Dermis blood vessel endothelial cell (primary cell): ENCODE measurements at regions not wholly inside any gene's neighbourhood (a gene's known extent, or its start where the extent isn't known, plus 50 kb on each side); places are given as distances from the start of the nearest gene placed in this dataset.

Experiments used
- DNase-seq: peaks from one replicate; pipeline ENCODE4 v3.0.0; 2010

DNA sequence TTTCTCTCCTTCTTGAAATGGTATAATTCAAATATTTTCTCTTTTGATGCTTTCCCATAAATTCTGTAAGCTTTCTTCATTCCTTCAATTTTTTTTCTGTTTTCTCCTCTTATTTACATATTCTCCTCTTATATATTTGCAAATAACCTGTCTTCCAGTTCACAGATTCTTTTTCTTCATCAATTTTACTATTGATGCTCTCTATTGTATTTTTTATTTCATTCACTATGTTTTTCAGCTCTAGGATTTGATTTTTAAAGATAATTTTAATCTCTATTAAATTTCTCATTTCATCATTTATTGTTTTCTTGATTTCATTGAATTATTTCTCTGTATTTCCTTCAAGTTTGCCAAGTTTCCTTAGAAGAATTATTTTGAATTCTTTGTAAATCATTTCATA lies 54.0 kb upstream of the PRPS1L1 start:
- DNase-seq = no peak

DNA sequence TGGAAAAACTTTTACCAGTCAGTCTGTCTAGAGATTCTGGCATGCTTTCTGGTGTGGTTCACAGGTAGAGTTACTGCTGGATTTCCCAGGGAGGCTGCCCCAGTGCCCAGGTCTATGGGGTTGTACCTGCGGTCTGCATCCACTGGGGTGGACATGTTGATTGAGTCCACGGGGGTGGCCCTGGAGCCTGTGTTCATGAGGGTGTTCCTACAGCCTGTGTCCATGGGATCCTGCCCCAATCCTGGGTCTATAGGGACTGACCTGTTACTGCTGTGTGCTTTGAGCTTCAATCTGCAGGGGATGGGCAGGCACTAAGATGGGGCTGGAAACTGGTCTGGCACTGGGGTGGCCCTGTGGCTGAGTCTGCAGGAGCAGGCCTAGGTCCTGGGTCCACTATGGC lies 54.5 kb upstream of the PRPS1L1 start:
- DNase-seq = no peak

DNA sequence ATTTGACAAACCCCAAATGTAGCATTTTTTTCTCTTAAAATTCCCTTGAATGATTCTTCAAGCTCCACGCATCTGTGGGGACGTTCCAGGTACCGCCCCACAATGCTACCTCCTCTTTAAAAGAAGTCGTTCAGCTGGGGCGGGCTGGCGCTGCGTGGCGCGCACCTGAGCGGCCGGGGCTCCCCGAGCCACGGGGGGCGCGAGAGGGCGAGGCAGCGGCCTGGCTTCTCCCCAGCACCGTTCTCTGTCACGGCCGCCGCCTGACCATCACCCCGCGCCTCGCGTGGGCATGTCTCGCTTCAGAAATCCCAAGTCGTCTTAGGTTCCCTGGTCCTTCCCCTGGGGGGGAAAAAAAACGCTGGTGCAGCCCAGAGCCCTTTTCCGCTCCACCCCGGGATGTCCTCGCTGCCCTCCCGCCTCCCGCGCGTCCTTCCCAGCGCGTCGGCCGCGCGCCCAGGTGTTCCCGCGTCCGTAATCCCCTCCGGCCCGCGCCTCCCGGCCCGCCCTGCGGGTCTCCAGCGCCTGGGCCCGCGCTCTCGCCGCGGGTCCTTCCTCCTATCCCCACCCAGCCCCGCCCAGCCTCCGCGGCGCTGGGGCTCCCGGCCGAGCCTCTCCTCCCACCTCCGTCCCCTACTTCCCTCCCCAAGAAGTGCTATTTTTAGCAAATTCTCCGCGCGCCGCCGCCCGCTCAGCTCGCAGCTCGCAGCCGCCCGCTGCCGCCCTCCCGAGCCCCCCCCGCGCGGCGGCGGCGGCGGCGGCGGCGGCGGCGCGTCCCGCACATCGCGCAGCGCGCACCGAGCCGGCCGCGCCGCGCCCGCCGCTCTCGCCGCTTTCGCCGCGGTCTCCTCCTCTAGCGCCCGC lies 58.7 kb upstream of the PRPS1L1 start:
- peak; percentile 17 for DNase-seq

DNA sequence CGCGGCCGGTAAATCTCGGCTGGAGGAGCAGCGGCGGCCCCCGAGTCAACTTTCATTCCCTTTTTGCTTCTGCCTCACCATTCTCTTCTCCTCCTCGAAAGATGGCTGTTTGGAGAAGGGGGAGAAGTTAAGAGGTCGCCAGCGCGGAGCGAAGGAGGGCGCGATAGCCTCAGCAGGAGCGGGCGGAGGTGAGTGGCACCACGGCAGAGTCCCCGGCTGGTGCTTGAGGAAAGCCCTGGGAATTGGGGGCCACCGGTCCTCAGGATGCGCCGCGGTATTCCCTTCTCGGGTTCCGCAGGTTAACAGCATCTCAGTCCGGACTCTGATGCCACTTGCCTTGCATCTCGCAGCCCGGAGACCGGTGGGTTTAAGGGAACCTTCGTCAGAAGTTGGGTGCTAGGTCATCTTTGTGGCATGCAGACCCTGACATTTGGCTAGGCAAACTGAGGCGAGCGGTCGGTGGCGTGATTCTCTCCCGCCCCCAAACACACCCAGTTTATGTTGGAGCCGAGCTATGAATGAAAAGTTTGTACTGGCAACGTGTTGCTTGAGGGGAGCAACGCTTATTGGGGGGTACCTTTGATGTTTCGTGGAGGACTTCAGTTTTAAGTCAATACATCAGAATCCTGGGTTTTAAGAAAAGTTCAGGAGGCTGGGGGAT lies 59.5 kb upstream of the PRPS1L1 start:
- DNase-seq = peak; percentile 26

DNA sequence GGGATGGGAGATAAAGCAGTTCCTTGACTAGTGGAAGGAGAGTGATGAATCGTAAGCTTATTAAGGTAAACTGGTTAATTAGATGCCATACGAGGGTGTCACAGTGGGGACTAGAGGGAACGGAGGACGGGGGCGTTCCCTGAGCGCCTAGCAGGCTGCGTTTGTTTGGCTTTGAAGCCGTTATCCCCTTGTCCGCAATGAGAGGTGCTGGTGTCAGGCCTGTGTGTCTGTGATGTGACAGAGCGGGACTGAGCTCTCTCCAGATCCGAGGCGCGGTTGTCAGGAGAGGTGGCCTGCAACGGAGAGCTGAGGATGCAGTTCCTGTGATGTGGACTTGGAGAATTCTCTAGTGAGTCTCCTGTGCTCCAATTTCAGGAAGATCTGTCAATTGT lies 60.0 kb upstream of the PRPS1L1 start:
- DNase-seq = peak; percentile 1

DNA sequence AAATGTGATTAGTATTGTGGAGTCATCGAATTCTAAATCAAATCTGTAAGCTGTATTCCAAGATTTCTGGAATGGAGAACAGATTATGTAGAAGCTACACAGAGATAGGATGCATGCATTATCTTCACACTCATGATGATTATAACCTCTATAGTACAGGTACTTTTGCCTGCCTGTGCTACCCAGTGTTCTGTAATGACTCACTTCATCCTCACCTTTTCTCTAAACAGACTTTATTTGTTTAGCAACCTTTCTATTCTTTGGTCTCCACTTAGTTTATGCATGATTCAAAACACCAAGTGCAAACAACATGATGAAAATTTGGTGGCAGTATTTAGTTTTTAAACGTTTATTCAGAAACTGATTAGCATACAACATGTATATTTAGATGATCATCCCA lies 68.4 kb upstream of the PRPS1L1 start:
- no peak for DNase-seq

DNA sequence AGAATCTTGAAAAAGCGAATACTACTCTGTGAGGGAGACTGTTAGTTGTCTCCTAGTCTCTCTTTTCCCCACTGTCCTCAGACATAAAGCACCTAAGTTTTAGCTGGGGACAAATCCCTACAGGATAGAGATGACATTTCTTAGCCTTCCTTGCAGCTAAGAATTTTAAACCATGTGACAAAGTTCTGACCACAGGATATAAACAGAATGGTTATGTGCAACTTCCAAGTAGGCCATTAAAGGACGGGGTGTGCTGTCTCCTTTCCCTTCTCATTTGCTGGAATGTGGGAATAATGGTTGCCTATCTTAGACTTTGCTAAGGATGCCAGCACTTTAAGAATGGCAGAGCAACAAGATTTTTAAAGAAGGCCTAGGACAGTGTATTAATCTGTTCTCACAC lies 74.9 kb upstream of the PRPS1L1 start:
- no peak for DNase-seq

DNA sequence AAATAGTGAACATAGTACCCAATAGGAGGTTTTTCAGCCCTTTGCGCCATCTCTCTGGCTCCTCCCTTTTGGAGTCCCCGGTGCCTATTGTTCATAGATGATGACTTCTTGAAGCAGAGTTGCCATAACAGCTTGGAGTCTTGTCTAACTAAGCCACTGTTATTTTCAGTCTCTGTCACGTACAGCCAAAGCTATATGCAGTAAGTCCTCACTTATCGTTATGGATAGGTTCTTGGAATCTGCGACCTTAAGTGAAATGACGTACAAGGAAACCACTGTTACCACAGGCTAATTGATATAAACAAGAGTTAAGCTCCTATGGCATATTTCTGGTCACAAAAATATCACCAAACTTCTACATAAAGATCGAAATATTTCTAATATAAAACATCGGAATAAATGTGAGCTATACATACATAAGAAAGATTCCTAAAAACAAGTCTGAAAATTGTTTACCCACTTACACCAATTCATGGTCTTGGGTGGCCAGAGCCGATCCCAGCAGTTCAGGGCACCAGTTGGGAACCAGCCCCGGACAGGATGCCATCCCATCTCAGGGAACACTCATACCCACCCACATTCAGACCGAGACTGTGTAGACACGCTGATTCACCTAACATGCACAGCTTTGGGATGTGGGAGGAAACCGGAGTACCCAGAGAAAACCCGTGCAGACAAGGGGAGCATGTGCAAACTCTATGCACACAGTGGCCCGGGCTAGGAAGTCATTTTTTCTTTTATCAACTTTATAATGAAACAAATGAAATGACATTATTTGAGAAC lies 76.0 kb upstream of the PRPS1L1 start:
- no peak for DNase-seq

DNA sequence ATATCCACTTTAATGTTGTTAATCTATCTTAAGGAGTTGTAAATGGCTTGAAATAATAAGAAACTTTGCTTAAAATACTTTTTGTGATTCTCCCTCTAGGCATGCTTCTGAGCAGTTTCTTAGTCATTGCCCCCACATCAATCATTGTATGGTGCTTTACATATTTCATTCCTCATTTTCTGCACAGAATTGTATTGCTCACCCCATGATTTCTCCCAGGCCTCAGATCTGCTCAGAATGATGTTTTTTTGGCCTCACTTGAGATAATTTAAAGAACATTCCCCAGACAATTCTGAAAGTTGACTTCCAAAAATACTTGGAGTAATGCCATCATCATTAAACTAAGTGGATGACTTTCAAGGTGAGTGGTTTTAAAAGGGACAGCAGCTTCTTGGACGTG lies 82.1 kb upstream of the PRPS1L1 start:
- DNase-seq = no peak

DNA sequence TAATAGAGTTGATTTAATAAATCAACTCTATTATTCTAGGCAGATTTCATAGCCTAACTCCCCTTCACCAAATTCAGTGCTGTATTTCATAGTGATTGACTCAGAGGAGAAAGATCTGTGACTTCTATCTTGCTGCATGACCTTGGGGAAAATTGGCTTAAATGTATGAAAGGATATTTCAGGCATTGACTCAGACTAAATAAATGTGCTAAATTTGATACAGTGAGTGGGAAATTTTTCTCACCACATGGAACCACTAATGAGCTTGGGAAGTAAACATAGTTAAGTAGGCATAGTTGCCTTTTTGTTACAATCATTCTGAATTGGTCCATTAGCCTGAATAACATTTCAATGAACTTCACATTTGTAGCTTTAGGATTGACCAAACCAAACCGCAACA lies 89.0 kb upstream of the PRPS1L1 start:
- DNase-seq = no peak

DNA sequence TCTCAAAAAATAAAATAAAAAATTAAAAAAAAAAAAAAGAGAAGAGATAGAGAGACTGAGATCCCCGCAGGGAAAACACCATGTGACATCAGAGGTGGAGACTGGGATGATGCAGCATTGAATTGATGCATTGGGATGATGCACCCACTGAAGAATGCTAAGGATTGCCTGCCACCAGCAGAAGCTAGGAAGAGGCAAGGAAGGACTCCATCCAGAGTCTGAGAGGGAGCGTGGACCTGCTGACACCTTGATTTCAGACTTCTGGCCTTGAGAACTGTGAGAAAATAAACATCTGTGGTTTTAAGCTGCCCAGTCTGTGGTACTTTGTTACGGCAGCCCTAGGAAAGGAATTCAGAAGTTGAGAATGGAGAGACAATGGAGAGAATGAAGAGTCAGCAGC lies 89.8 kb upstream of the PRPS1L1 start:
- no peak for DNase-seq

DNA sequence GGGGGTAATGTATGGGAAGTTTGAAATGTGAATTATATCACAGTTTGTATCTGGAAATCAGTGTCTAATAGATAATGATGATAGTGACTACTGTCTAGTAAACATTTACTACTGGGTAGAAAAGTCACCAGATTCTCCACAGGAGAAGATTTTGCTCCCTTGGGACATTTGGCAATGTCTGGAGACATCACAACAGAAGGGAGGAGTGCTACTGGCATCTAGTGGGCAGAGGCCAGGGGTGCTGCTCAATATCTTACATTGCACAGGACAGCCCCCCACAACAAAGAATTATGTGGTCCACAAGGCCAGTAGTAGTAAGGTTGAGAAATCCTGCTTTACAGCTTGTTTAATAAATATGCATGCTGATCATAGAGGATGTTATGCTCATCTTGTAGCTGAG lies 92.3 kb upstream of the PRPS1L1 start:
- peak; percentile 38 for DNase-seq

DNA sequence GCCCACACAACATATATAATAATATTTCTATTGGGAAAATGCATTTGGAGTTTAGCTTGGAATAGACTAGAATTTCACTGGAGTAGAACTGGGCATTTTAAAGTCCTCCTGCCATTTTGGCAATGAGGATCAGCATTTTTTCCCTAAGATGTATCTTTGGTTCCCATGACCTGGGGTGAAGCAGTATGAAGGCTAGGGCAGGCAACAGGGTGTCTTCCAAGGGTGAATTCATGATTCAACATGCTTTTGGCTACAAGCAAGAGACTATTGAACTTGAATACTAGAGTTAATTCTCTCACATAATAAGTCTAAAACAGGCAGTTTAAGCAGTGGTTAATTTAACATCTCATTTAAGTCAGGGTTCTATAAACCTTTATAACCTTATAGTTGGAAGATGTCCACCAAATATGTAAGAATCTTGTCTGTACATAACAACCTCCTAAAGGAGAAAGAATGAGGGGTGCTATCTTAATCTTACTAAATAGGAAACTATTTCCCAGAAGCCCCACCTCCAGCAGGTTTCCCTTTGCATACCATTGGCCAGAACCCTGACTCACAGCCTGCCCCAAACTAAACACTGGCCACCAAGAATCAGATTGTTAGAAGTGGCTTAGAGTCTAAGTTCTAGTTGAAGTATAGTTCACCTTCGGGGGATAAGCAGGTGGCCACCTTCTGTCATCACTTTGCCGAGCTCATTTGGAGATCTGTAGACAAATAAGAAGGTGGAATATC lies 96.0 kb upstream of the PRPS1L1 start:
- no peak for DNase-seq

DNA sequence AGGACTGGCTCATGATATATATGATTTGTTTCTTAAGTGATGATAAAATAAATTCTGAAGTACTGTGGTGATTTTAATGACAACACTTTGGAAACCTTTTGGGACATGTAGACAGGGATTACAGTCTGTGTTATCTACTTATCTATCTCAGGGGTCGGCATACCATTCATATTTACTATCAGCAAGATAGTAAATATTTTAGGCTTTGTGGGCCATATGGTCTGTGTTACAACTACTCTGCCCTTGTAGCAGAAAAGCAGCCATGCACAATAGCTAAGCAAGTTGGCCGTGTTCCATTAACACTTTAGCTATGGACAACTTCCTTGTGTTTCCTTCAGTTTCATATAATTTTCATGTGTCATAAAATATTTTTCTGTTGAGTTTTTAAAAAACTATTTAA lies 97.8 kb upstream of the PRPS1L1 start:
- no peak for DNase-seq

DNA sequence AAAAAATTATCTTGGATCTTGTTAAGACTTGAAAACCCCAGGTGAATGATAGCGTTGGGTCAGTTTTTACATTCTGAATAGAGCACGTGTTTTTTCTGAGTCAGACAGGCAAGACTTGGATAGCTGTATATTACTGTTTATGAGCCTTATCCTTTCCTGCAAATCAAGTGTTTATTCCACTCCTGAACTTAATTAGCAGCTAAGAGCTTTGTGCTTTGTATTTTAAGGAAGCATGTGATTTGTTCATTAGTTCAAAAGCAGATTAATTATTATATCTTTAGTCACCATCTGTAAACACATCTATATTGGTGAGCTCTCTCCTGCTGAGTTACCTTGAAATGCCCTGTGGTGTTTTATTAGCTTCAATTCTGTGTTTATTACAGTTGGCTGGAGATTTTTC lies 98.6 kb upstream of the PRPS1L1 start:
- DNase-seq = no peak

DNA sequence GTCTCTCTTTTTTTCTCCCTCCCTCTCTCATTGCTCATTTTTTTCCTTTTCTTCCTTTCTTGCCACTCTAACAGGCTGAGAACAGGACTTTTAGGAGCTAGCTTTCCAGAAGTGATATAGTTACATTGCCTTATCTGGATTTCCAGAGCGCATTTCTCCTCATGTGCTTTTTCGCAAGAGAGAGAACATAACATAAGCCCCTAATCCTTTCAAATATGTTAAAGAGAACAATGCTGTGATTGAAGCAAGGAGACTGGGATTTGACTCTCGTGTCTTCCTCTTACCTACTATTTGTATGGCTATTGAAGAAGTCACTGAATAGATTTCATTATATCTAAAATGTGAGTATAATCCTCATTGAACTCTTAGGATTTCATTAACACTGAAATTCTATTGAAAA lies 101.2 kb upstream of the PRPS1L1 start:
- no peak for DNase-seq

DNA sequence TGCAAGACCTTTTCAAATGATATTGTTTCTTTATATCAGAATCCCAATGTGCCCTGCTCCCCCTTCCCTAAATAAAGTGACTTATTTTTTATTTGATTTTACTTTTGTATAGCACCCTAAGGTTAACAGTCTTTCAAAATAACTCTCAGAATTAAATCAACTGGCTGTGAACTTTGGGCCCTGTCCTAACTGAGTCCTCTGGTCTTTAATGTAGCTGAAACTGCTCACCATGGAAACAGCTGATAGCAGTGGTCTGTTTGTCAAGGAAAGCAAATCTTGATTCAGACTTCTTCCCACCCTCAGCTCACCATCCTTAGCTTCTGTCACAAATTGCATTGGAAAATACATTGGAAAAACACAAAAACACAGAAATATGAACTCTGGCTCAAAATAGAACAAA lies 105.2 kb upstream of the PRPS1L1 start:
- DNase-seq = no peak

DNA sequence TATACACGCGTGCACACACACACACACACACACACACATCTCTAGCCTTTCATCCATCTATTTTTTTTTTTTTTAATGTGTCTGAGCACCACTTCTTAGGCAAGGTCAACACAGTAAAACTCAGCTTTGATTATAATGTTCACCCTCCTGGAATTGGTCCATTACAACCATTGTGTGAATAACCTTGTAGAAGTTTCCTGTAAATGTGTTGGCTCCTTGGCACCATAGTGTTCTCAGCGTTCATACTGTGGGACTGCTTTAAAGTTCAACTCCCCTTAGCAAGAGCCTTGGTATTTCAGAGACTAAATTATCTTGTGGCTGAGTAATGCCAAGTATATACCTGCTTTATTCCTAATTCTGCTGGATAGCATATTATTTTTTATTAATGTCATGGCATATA lies 106.3 kb upstream of the PRPS1L1 start:
- DNase-seq = no peak

DNA sequence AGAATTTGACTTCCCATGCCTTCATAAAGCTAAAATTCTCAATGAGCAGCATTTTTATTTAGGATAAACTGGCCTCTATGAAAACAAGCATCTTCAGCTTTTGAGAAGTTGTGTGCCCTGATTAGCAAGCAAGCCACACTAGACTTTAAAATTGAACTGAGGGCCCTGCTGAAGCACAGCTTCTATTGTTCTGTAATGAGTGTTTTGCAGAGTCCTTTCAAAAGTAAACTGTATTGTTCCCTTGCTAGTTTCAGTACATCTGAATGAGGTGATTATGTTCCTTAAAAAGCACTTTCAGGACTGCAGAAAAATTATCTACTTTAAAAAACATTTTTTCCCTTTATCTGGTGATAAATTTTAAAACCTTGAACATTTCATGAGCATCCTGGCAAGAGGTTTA lies 113.3 kb upstream of the PRPS1L1 start:
- no peak for DNase-seq

DNA sequence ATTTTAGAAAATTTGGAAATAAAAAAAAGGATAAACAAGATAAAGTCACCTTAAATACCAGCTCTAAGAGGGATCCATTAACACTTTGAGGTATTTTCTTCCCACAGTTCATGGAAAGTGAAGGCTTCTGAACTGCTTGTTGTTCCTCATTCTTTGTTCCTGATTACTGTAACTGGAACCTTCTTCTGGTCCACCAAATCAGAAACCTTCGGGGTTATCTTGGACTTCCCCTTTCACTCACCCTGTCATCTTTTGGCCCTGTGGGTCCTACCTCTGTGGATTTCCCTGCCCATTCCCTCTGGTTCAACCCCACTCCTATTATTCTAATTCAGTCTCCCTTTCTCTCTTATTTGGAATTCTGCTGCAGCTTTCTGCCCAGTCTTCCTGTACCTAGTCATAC lies 116.5 kb upstream of the PRPS1L1 start:
- no peak for DNase-seq

DNA sequence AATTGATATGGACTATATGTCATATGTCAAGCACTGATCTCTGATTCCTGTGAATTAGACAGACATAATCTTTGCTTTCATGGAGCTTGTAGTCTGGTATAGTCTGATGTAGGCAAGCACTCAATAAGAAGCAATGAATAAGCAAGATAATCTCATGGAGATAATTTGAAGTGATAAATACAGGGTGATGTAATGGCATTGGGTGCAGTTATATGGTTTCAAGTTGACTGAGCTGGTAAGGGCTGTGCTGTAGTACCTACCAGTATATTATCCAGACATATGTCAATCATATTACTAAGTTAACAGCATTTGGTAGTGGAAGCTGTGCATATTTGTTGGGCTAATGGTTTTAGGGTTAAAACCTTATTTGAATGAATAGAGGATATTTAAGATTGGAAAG lies 117.5 kb upstream of the PRPS1L1 start:
- no peak for DNase-seq

DNA sequence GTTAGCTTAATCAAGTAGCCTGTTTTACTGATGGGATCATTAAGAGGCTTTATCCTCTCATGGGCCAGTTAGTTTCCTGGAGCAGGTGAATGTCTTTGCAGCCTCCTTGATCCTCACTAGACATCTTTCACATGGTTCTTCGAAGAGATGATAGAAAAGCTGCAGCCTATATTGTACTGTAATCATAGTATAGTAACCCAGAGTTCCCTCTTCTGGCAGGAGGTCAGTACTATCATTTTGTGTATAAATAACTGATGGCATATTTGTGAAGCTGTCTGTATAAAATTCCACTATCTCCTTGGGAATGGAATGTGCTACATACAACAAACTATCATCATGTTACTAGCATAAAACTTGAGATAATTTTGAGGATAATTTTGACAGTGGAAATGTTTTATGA lies 123.8 kb upstream of the PRPS1L1 start:
- no peak for DNase-seq

DNA sequence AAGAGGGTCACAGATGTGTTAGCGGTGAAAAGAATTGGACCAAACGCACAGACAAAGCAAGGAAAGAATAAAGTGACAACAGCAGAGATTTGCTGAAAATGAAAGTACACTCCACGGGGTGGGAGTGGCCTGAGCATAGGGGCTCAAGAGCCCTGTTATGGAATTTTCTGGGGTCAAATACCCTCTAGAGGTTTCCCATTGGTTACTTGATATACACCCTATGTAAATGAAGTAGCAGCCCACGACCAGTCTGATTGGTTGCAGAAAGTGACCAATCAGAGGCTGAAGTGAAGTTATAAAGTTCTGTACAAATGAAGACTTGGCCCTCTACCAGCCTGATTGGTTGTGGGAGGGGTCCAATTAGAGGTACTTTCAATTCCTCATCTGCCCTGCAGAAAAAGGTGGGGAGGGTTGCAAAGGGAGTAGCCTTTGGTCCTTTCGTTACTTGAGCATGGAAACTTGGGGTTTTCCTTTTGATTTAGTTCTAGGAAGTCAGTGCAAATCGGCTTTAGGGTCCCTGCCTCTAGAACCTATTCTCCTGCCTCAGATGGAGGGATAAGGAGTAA lies 125.6 kb upstream of the PRPS1L1 start:
- no peak for DNase-seq
